ENCODE measurements at regions not wholly inside any gene's neighbourhood (a gene's known extent, or its start where the extent isn't known, plus 50 kb on each side); places are given as distances from the start of the nearest gene placed in this dataset.
"Not testable (repeated sequence)": the region's sequence is repeated elsewhere in the genome, so short reads cannot be mapped to it uniquely, and the experiment has no call there.

- DNase-seq = no peak
Observed at GRCh38 chr4:173752610-173753230, 222.7 kb upstream of the HAND2 start.

GRCh38 chr4:173748353-173748752 is 218.3 kb upstream of the HAND2 start:
- no peak for DNase-seq

GRCh38 chr4:173747537-173748257 is 217.7 kb upstream of the HAND2 start:
- DNase-seq = no peak

GRCh38 chr4:173746424-173746823 is 216.4 kb upstream of the HAND2 start:
- DNase-seq = no peak

- no peak for DNase-seq
Observed at GRCh38 chr4:173745765-173746164, 215.7 kb upstream of the HAND2 start.

- no peak for DNase-seq
Observed at GRCh38 chr4:173736840-173737239, 206.8 kb upstream of the HAND2 start.

- DNase-seq = no peak
Observed at GRCh38 chr4:173735585-173735984, 205.6 kb upstream of the HAND2 start.

- no peak for DNase-seq
Observed at GRCh38 chr4:173735049-173735448, 205.0 kb upstream of the HAND2 start.

GRCh38 chr4:173731257-173731656 is 201.2 kb upstream of the HAND2 start:
- DNase-seq = no peak

GRCh38 chr4:173722075-173722474 is 192.0 kb upstream of the HAND2 start:
- no peak for DNase-seq

- not testable (repeated sequence) for DNase-seq
Observed at GRCh38 chr4:173718504-173718903, 188.5 kb upstream of the HAND2 start.

GRCh38 chr4:173717581-173717980 is 187.6 kb upstream of the HAND2 start:
- DNase-seq = no peak

GRCh38 chr4:173714456-173714855 is 184.4 kb upstream of the HAND2 start:
- no peak for DNase-seq

GRCh38 chr4:173713026-173713425 is 183.0 kb upstream of the HAND2 start:
- no peak for DNase-seq

GRCh38 chr4:173707658-173708419 is 177.8 kb upstream of the HAND2 start:
- no peak for DNase-seq

GRCh38 chr4:173704201-173704600 is 174.2 kb upstream of the HAND2 start:
- no peak for DNase-seq

- DNase-seq = no peak
Observed at GRCh38 chr4:173703021-173703420, 173.0 kb upstream of the HAND2 start.

- no peak for DNase-seq
Observed at GRCh38 chr4:173700650-173701049, 170.6 kb upstream of the HAND2 start.

- no peak for DNase-seq
Observed at GRCh38 chr4:173699841-173700475, 169.9 kb upstream of the HAND2 start.

GRCh38 chr4:173698557-173699262 is 168.7 kb upstream of the HAND2 start:
- DNase-seq = no peak

GRCh38 chr4:173697840-173698239 is 167.8 kb upstream of the HAND2 start:
- no peak for DNase-seq

GRCh38 chr4:173696551-173696950 is 166.5 kb upstream of the HAND2 start:
- no peak for DNase-seq

- DNase-seq = no peak
Observed at GRCh38 chr4:173696011-173696410, 166.0 kb upstream of the HAND2 start.
